GM18508 (cell line): ENCODE measurements at regions not wholly inside any gene's neighbourhood (a gene's known extent, or its start where the extent isn't known, plus 50 kb on each side); places are given as distances from the start of the nearest gene placed in this dataset.

Experiments used
- ATAC-seq: cut with Tn5 transposase; IDR thresholded peaks from one replicate; pipeline ENCODE4 v1.9.1; 2021; ENCODE audit warnings: moderate number of reproducible peaks; ENCODE audit not compliant: insufficient read depth, unreplicated experiment

- no peak for ATAC-seq
These were observed 84.6 kb upstream of the RFX8 start for GRCh38 chr2:101559551-101559950.

GRCh38 chr2:101558740-101559525, 84.0 kb upstream of the RFX8 start:
- ATAC-seq = no peak

- no peak for ATAC-seq
These were observed 81.1 kb upstream of the RFX8 start for GRCh38 chr2:101556033-101556459.

- no peak for ATAC-seq
These were observed 76.5 kb upstream of the RFX8 start for GRCh38 chr2:101551336-101551888.

GRCh38 chr2:101550555-101550954, 75.6 kb upstream of the RFX8 start:
- ATAC-seq = no peak

GRCh38 chr2:101549371-101549770, 74.5 kb upstream of the RFX8 start:
- no peak for ATAC-seq

GRCh38 chr2:101546376-101547058, 71.6 kb upstream of the RFX8 start:
- ATAC-seq = no peak

GRCh38 chr2:101545950-101546349, 71.0 kb upstream of the RFX8 start:
- no peak for ATAC-seq

GRCh38 chr2:101540518-101540917, 65.6 kb upstream of the RFX8 start:
- no peak for ATAC-seq

GRCh38 chr2:101538076-101538475, 63.2 kb upstream of the RFX8 start:
- no peak for ATAC-seq

GRCh38 chr2:101534149-101534611, 59.3 kb upstream of the RFX8 start:
- ATAC-seq = no peak

GRCh38 chr2:101533561-101534148, 58.7 kb upstream of the RFX8 start:
- ATAC-seq = no peak

- ATAC-seq = no peak
These were observed 53.6 kb upstream of the RFX8 start for GRCh38 chr2:101528501-101528900.

GRCh38 chr2:101524806-101525430, 50.0 kb upstream of the RFX8 start:
- ATAC-seq = no peak
